HK-2 (cell line): ENCODE measurements at regions not wholly inside any gene's neighbourhood (a gene's known extent, or its start where the extent isn't known, plus 50 kb on each side); places are given as distances from the start of the nearest gene placed in this dataset.
"Not testable (repeated sequence)": the region's sequence is repeated elsewhere in the genome, so short reads cannot be mapped to it uniquely, and the experiment has no call there.

Source experiments
- DNase-seq: peaks from one replicate; pipeline ENCODE4 v3.0.0-alpha.2; 2018; ENCODE audit not compliant: unreplicated experiment

- no peak for DNase-seq
Observed at GRCh38 chr2:7145707-7146106, 228.5 kb downstream of the RNF144A start.

- no peak for DNase-seq
Observed at GRCh38 chr2:7146151-7146550, 228.9 kb downstream of the RNF144A start.

DNA sequence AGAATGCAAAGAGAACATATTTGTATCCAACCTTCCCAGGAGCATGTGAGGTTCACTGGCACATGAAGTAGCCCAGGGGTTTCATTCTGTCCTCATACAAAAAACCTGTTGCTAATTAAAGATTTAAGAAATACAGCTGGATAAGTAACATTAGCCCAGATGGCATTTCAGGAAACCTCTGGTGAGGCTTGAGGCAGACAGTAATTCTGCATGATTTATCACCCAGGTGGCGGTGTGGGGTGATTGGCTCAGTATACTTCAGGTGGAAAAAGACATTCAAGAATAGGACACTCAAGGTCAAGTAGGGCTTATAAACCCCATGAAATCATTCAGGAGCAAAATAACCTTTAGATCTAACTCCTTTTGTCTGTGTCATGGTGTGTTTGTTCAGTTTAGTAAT lies 237.4 kb downstream of the RNF144A start:
- no peak for DNase-seq

DNA sequence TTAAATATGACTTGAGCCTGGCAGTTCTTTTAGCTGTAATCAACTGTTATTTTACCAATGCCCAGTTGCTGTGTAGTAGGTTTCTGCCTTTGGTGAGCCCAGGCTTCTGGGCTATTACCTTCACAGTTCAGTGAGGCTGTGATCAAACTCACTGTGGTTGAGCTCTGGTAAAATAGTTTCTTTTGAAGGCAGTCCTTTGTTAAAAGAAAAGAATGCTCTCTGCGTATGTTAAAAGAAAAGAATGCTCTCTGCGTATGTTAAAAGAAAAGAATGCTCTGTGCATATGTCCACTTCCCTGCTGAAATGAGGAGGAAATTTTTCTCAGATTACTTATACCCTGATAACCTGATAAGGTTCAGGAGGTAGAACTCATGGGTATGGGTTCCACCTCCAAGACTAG lies 244.3 kb downstream of the RNF144A start:
- DNase-seq: no peak

GRCh38 chr2:7165736-7166135 lies 248.5 kb downstream of the RNF144A start:
- no peak for DNase-seq

- no peak for DNase-seq
Observed at GRCh38 chr2:7167801-7168411, 250.7 kb downstream of the RNF144A start.

DNA sequence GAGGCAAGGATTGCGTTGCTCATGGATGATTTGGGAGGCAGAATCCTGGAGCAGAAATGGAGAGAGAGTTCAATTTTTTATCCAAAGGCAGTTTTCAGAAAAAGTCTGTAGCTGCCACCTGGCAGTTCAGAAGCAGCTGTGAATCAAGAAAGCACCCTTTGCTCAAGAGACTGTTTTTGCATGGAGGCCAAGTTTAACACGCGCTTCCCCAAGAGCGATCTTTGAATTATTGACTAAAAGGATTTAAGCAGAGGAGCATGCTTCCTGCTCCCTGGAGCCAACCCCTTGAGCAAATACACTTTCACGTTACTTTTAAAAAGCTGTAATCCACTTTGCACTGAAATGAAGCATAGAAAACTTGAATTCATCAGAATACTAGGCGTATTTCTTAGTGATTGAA lies 252.4 kb downstream of the RNF144A start:
- DNase-seq: no peak

DNA sequence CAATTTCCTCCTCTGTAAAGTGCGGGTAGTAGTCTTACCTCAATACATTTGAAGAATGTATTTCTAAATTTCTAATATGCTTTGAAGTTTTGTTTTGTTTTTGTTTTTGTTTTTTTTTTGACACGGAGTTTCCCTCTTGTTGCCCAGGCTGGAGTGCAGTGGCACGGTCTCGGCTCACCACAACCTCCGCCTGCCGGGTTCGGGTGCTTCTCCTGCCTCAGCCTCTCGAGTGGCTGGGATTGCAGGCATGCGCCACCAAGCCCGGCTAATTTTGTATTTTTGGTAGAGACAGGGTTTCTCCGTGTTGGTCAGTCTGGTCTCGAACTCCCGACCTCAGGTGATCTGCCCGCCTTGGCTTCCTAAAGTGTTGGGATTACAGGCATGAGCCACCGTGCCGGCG lies 261.8 kb downstream of the RNF144A start:
- not testable (repeated sequence) for DNase-seq

GRCh38 chr2:7180638-7181370 lies 263.6 kb downstream of the RNF144A start:
- DNase-seq: no peak

- no peak for DNase-seq
Observed at GRCh38 chr2:7182525-7182924, 265.3 kb downstream of the RNF144A start.

- DNase-seq: no peak
Observed at GRCh38 chr2:7189106-7189505, 271.9 kb downstream of the RNF144A start.

DNA sequence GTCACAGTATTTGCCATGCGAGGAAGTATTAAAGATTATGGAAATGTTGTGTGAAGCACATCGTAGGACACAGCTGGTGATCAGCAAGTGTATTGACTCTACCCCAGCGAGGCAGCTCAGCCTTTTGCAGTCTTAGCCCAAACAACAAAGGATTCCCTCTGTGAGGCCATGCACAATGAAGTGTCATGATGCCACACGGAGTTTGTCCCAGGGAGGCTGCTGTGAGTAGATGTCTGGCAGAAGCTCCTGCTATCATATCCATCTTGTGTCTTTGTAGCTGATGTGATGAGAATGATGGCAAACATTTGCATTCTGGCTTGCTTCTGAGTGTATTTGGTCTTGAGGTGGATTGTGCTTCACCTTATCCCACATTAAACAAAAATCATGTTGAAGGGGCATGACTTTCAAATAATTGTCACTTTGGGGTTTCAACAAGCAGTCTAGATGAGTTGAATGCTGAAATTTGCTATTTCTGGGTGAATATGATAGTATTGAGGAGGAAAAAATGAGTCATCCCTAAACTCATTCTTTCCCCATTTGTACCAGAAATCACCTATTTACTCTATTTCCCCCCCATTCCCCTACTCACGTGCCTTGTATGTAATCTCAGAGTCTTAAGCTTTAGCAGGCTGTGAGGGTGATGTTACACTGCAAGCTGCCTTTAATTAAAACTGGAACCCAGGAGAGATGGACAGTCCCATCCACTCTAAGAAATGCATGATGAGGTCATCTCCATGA lies 273.5 kb downstream of the RNF144A start:
- no peak for DNase-seq

GRCh38 chr2:7191932-7192331 lies 274.7 kb downstream of the RNF144A start:
- DNase-seq: peak; percentile 32

- DNase-seq: no peak
Observed at GRCh38 chr2:7193457-7193856, 276.2 kb downstream of the RNF144A start.

DNA sequence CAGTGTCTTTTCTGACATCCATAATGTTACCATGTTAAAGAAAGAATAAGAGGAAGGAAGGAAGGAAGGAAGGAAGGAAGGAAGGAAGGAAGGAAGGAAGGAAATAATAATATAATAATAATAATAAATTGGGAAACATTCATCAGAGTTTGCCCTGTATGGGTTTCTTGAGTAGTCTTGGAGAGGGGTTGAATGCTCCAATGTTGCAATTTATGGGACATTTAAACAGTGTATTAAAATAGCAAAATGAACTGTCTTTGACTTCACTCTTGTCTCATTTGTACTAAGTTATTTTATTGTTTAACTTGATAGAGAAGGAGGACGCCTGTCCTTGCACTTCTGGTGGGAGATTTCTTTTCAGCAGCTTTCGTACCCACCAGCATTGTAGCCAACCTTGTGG lies 277.7 kb downstream of the RNF144A start:
- DNase-seq: no peak

GRCh38 chr2:7196883-7197282 lies 279.7 kb downstream of the RNF144A start:
- DNase-seq: no peak

DNA sequence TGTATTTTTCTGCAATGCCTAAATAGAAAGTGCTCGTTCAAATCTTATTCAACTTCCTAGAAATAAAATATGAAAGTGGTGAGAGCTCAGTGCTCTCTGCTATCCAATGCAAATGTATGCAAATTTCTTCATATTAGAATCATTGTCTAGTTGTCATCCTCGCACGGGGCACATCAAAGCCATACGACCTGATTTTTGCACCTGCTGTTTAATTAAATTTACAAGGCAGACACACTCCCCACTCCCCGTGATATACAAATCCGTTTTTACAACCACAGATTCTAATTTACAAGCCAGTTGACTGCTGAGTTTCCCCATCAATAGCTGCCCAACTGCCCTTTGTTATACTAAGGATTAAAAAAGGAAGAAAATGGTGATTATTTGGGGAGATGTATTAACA lies 284.6 kb downstream of the RNF144A start:
- no peak for DNase-seq

DNA sequence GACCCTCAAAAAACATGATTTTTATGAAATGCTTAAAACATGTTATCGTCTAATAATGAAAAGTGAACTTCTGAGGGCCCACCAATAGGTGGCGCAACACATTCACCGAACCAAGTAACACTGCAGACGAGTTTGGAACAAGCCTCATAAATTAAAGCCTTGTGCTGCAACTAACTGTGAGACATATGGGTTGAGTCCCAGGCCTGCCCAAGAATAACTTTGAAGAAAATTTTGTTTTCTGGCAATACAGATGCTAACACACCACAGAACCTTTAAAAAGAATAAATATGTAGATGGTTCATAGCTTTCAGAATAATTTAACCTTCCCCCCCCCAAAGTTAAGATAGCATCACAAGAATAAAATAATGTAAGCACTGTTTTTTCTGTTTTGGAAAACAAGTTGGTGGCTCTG lies 285.9 kb downstream of the RNF144A start:
- DNase-seq: peak; percentile 31

DNA sequence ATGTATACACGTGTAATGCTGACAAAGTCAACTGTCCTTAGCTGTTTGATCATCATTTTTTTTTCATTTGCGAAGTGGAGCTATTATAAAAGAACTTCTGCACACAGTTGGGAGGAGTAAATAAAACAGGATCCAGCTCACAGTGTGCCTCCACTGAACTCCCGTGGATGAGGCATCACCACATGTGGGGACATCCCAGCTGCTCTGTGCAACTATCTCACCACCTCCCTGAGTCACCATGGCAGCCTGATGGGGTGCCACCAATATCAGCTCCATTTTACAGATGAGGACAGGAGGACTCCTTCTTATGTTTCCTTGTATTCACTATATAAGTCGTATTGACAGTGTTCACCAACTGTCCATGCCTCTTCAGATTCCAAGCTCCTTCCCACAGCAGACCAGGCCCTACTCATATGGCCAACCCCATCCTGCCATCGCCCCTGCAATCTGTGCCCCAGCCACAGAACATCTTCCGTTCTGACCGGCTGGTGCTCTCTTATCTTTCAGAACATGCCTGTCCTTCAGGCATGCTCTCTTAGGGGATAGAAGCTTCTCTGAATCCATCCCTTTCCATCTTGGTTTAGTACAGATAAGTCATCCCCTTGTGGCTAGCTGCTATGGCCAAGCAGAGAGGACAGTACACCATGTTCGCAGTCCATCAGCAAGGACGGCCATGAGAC lies 288.1 kb downstream of the RNF144A start:
- DNase-seq: no peak

GRCh38 chr2:7206111-7206810 lies 289.0 kb downstream of the RNF144A start:
- no peak for DNase-seq

DNA sequence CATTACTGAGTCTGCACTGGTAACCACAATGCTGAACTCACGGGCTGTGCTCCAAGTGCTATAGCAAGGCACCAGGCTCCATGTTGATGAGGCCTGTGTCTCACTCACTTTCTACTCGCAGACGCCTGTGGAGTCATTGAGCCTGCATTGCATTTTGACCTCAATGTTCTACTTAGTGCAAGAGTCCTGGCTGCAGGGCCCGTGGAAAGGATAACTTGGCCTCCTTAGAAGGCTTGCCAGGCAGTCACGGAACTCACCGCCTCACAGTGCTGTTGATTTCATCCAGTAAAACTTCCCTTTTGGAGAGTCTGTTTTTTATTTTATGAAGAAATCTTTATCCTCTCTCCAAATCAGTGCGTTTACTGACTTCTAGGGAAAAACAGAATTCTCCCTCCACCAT lies 290.4 kb downstream of the RNF144A start:
- DNase-seq: no peak
